ENCODE measurements at regions not wholly inside any gene's neighbourhood (a gene's known extent, or its start where the extent isn't known, plus 50 kb on each side); places are given as distances from the start of the nearest gene placed in this dataset.

GRCh38 chr11:101342307-101342706 lies 212.7 kb upstream of the PGR start:
- FAIRE-seq, result no peak
- Histone ChIP-seq H2AFZ (ENCODE audit: low read depth, low read length) (no peak overlapping the region), H3K4me3 (replicated peaks in 1 of 3; ENCODE audit: insufficient read depth in 1 of 3, low read depth in 1 of 3, low read length in 3 of 3) (no peak overlapping the region), H3K4me2 (ENCODE audit: insufficient read depth, low read length) (no peak overlapping the region), H3K27me3 (ENCODE audit: control insufficient read depth in 2 of 2, insufficient read depth in 2 of 2, low read length in 2 of 2) (no peaks in the 10 kb centered on the region), H3K36me3 (ENCODE audit: control insufficient read depth in 2 of 2, extremely low read depth in 1 of 2, insufficient read depth in 2 of 2, low read length in 2 of 2) (no peaks in the 10 kb centered on the region), H4K20me1 (replicated peaks; ENCODE audit: control insufficient read depth, extremely low read depth, insufficient read depth, low read length) (no peaks in the 10 kb centered on the region), H3K4me1 (ENCODE audit: control insufficient read depth, extremely low read depth, insufficient read depth, low read length) (no peaks in the 10 kb centered on the region), H3K9me1 (replicated peaks; ENCODE audit: control insufficient read depth, extremely low read depth, insufficient read depth, low read length) (no peaks in the 10 kb centered on the region), H3K27ac (ENCODE audit: insufficient read depth, low read depth, low read length) (no peak overlapping the region), H3K9ac (replicated peaks; ENCODE audit: extremely low read depth, insufficient read depth, low read length) (no peak overlapping the region), H3K79me2 (ENCODE audit: control insufficient read depth, insufficient read depth, low read length) (no peaks in the 10 kb centered on the region), H3K9me3 (replicated peaks; ENCODE audit: control insufficient read depth, insufficient read depth, low read length) (no peaks in the 10 kb centered on the region)
- intact Hi-C loops (cut with micrococcal nuclease), result no loop called here
- POLR2A ChIA-PET, result no interaction called here
- CTCF ChIA-PET, result no interaction called here
- dilution Hi-C loops (cut with MboI; ENCODE audit: extremely low pct_ligation_motif_present, low sequenced_read_pairs), result no loop called here
- TF ChIP-seq MAX (IDR thresholded peaks at IDR 0.05; ENCODE audit: insufficient read depth, insufficient read length) (no peak), EZH2 (IDR thresholded peaks at IDR 0.05; ENCODE audit: borderline replicate concordance, low read depth, low read length, severe bottlenecking) (no peak), POLR2AphosphoS5 (IDR thresholded peaks at IDR 0.05; ENCODE audit: insufficient read depth, low read depth, low read length) (no peak), GATA2 (IDR thresholded peaks at IDR 0.05; ENCODE audit: insufficient read depth, insufficient read length, low read depth, low read length) (no peak), POLR2A (IDR thresholded peaks at IDR 0.05; ENCODE audit: low read depth, low read length) (no peak), MYC (IDR thresholded peaks at IDR 0.05; ENCODE audit: low read depth, low read length) (no peak), FOS (IDR thresholded peaks at IDR 0.05; ENCODE audit: borderline replicate concordance, insufficient read depth, low read length) (no peak), JUN (IDR thresholded peaks at IDR 0.05; ENCODE audit: borderline replicate concordance, insufficient read depth, insufficient read length, low read depth) (no peak)
- TF ChIP-seq, protein P1, sequence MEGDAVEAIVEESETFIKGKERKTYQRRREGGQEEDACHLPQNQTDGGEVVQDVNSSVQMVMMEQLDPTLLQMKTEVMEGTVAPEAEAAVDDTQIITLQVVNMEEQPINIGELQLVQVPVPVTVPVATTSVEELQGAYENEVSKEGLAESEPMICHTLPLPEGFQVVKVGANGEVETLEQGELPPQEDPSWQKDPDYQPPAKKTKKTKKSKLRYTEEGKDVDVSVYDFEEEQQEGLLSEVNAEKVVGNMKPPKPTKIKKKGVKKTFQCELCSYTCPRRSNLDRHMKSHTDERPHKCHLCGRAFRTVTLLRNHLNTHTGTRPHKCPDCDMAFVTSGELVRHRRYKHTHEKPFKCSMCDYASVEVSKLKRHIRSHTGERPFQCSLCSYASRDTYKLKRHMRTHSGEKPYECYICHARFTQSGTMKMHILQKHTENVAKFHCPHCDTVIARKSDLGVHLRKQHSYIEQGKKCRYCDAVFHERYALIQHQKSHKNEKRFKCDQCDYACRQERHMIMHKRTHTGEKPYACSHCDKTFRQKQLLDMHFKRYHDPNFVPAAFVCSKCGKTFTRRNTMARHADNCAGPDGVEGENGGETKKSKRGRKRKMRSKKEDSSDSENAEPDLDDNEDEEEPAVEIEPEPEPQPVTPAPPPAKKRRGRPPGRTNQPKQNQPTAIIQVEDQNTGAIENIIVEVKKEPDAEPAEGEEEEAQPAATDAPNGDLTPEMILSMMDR (IDR thresholded peaks at IDR 0.05; ENCODE audit: extremely low read depth in 1 of 2, insufficient read depth in 1 of 2, low read depth in 1 of 2, low read length in 2 of 2), result no peak
- DNase-seq (ENCODE audit: low read depth, low spot score), result no peak
- no TSS peak for BruUV-seq (replicated peaks)
